ENCODE measurements at regions not wholly inside any gene's neighbourhood (a gene's known extent, or its start where the extent isn't known, plus 50 kb on each side); places are given as distances from the start of the nearest gene placed in this dataset.

- Histone ChIP-seq H3K4me1 (no peaks in the 10 kb centered on the region), H3K4me3 (ENCODE audit: low read depth, low read length) (no peak overlapping the region), H2AFZ (no peak overlapping the region), H3K9me3 (ENCODE audit: control insufficient read depth, low read length) (no peaks in the 10 kb centered on the region), H3K27ac (no peak overlapping the region), H3K9ac (no peak overlapping the region), H3K36me3 (ENCODE audit: control insufficient read depth, insufficient read depth, low read length) (no peaks in the 10 kb centered on the region), H3K4me2 (ENCODE audit: low read length) (no peak overlapping the region), H3K79me2 (no peaks in the 10 kb centered on the region), H3K27me3 (ENCODE audit: control insufficient read depth, insufficient read depth, low read length) (no peaks in the 10 kb centered on the region)
- no peak for TF ChIP-seq CTCF (IDR thresholded peaks at IDR 0.05)
Observed at GRCh38 chr3:168485936-168486335, 390.2 kb upstream of the GOLIM4 start.

GRCh38 chr3:168476360-168476980 is 380.7 kb upstream of the GOLIM4 start:
- no peaks in the 10 kb centered on the region for H3K4me1 ChIP-seq
- H2AFZ ChIP-seq = no peak overlapping the region
- H3K27ac ChIP-seq = no peak overlapping the region
- no peak for TF ChIP-seq CTCF (IDR thresholded peaks at IDR 0.05)
- H3K4me2 ChIP-seq (ENCODE audit: low read length) = no peak overlapping the region
- no peaks in the 10 kb centered on the region for H3K36me3 ChIP-seq (ENCODE audit: control insufficient read depth, insufficient read depth, low read length)
- no peaks in the 10 kb centered on the region for H3K27me3 ChIP-seq (ENCODE audit: control insufficient read depth, insufficient read depth, low read length)
- H3K79me2 ChIP-seq = no peaks in the 10 kb centered on the region
- H3K4me3 ChIP-seq (ENCODE audit: low read depth, low read length) = no peak overlapping the region
- no peaks in the 10 kb centered on the region for H3K9me3 ChIP-seq (ENCODE audit: control insufficient read depth, low read length)
- no peak overlapping the region for H3K9ac ChIP-seq

- H3K27me3 ChIP-seq (ENCODE audit: control insufficient read depth, insufficient read depth, low read length) = no peaks in the 10 kb centered on the region
- no peaks in the 10 kb centered on the region for H3K79me2 ChIP-seq
- H3K9ac ChIP-seq = no peak overlapping the region
- no peak overlapping the region for H3K27ac ChIP-seq
- no peak for TF ChIP-seq CTCF (IDR thresholded peaks at IDR 0.05)
- no peaks in the 10 kb centered on the region for H3K4me1 ChIP-seq
- H3K4me3 ChIP-seq (ENCODE audit: low read depth, low read length) = no peak overlapping the region
- no peaks in the 10 kb centered on the region for H3K36me3 ChIP-seq (ENCODE audit: control insufficient read depth, insufficient read depth, low read length)
- H2AFZ ChIP-seq = no peak overlapping the region
- H3K4me2 ChIP-seq (ENCODE audit: low read length) = no peak overlapping the region
- H3K9me3 ChIP-seq (ENCODE audit: control insufficient read depth, low read length) = no peaks in the 10 kb centered on the region
Observed at GRCh38 chr3:168475704-168476103, 380.0 kb upstream of the GOLIM4 start.

- no peak for TF ChIP-seq CTCF (IDR thresholded peaks at IDR 0.05)
- H3K4me1 ChIP-seq = no peaks in the 10 kb centered on the region
- H3K79me2 ChIP-seq = no peaks in the 10 kb centered on the region
- H3K9ac ChIP-seq = no peak overlapping the region
- no peak overlapping the region for H3K4me2 ChIP-seq (ENCODE audit: low read length)
- H3K27ac ChIP-seq = no peak overlapping the region
- no peak overlapping the region for H2AFZ ChIP-seq
- no peaks in the 10 kb centered on the region for H3K9me3 ChIP-seq (ENCODE audit: control insufficient read depth, low read length)
- no peaks in the 10 kb centered on the region for H3K36me3 ChIP-seq (ENCODE audit: control insufficient read depth, insufficient read depth, low read length)
- no peak overlapping the region for H3K4me3 ChIP-seq (ENCODE audit: low read depth, low read length)
- H3K27me3 ChIP-seq (ENCODE audit: control insufficient read depth, insufficient read depth, low read length) = no peaks in the 10 kb centered on the region
Observed at GRCh38 chr3:168473334-168473890, 377.7 kb upstream of the GOLIM4 start.

GRCh38 chr3:168472783-168473182 is 377.1 kb upstream of the GOLIM4 start:
- no peak overlapping the region for H2AFZ ChIP-seq
- no peak overlapping the region for H3K4me3 ChIP-seq (ENCODE audit: low read depth, low read length)
- no peaks in the 10 kb centered on the region for H3K79me2 ChIP-seq
- H3K4me1 ChIP-seq = no peaks in the 10 kb centered on the region
- no peak overlapping the region for H3K9ac ChIP-seq
- no peak overlapping the region for H3K27ac ChIP-seq
- no peak for TF ChIP-seq CTCF (IDR thresholded peaks at IDR 0.05)
- no peaks in the 10 kb centered on the region for H3K27me3 ChIP-seq (ENCODE audit: control insufficient read depth, insufficient read depth, low read length)
- no peak overlapping the region for H3K4me2 ChIP-seq (ENCODE audit: low read length)
- H3K36me3 ChIP-seq (ENCODE audit: control insufficient read depth, insufficient read depth, low read length) = no peaks in the 10 kb centered on the region
- H3K9me3 ChIP-seq (ENCODE audit: control insufficient read depth, low read length) = no peaks in the 10 kb centered on the region

All from parathyroid adenoma (tissue), 2 donors.